Activated CD4-positive, alpha-beta T cell treated with anti-CD3 and anti-CD28 coated beads for 48 hours (primary cell): ENCODE measurements at regions not wholly inside any gene's neighbourhood (a gene's known extent, or its start where the extent isn't known, plus 50 kb on each side); places are given as distances from the start of the nearest gene placed in this dataset.

ENCODE experiments used
- DNase-seq: peaks from one replicate; pipeline ENCODE4 v3.0.0-alpha.2; 2020

- no peak for DNase-seq
These were observed 130.8 kb downstream of the LYPLAL1 start for GRCh38 chr1:219304227-219305226.

DNA sequence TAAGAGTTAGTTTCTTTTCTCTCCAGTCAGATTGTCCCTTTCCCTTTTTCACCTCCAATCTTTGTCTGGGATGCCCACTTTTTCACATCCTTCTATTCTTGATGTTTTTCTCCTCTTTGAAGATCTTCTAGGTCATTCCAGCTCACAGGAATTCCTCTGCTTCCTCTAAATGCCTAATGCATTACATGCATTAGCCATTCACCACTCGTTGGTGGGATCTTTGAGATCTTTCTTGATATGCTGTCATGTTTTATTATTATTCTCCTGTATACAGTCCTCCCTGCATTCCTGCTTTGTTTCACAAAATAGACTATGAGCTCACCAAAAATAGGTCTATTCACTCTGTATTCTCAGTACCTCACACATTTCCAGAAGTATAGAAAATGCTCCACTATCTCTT is 129.0 kb downstream of the LYPLAL1 start:
- no peak for DNase-seq

DNA sequence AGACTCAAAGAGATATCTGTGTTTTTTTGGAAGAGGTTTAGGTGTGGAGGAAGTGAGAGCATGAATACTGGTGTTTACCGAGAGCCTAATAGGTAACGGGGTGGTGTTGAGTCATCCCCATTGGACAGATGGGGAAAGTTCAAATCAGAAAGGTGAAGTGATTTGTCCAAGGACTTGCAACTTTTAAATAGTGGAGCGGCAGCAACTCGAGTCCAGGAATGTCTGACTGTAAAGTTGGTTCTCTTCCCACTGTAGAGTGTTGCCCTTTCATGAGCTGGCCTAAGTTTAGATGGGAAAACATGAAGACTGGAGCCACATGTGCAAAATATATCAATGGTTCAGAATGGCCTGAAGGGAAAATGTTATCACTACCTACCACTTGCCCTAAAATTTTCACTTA is 125.7 kb downstream of the LYPLAL1 start:
- DNase-seq: no peak

DNA sequence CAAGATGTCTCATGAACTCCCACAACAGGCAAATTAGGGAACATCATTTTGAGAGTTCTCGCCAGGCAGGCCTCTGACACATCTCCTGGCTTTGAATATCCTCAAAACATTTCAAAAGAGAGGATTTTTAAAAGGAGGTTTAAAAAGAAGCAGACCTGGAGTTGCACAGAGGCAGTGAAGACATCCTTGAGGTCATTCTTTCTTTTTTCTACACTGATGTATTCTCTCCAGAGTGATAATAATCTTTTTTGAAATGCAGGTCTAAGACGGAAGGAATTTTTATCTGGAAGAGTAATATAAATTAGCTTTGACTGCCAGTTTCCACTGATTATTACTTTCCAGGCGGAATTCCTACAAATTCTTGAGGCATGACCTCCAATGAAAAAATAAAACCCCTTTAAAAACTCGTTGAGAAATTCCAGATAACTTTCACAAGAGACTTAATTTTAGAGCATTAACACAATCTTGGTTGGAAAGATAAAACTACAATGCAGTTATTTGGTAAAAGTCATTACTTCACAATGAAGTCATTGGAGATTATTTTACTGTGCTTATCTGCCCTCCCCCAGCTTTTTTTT is 125.0 kb downstream of the LYPLAL1 start:
- no peak for DNase-seq

GRCh38 chr1:219296430-219297355 is 123.0 kb downstream of the LYPLAL1 start:
- DNase-seq: no peak

DNA sequence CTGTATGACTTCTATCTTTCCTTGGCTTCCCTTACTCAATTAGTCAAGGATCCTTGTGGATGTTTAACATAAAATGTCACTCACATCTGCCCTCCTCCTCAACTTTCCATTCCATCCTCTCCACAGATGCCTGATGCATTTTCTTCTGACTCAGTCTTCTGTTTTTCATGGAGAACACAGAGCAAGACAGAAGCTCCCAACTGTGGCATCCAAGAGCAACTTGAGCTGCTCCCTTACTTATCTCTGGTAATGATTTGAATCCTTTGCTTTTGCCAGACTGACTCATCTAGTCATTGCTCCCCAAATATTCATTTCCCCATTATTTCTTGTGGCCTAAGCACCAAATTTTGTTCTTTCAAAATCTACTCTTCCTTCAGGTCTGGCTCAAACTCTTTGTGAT is 120.6 kb downstream of the LYPLAL1 start:
- DNase-seq: no peak

- DNase-seq: no peak
These were observed 119.7 kb downstream of the LYPLAL1 start for GRCh38 chr1:219293410-219293809.

DNA sequence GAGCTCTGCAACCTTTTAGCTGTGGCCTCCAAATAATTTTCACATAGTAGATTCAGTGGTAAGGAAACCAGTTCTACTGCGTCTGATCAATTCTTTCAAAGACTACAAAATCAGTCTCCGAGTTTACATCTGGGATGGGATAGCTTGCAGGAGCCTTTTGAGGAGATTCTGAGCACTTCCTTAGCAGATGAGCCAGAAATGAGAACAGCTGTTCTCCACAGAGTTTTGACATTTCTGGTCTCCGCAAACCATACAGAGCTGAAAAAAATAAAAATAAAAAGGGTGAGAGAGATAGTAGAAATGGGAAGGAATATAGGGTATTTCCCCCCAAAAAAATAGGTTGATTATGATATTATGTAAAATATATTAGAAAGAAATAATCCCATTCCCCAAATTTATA is 119.3 kb downstream of the LYPLAL1 start:
- DNase-seq: no peak

GRCh38 chr1:219292341-219292740 is 118.7 kb downstream of the LYPLAL1 start:
- no peak for DNase-seq

- DNase-seq: no peak
These were observed 115.5 kb downstream of the LYPLAL1 start for GRCh38 chr1:219289171-219289570.

- DNase-seq: no peak
These were observed 109.9 kb downstream of the LYPLAL1 start for GRCh38 chr1:219283541-219283940.

DNA sequence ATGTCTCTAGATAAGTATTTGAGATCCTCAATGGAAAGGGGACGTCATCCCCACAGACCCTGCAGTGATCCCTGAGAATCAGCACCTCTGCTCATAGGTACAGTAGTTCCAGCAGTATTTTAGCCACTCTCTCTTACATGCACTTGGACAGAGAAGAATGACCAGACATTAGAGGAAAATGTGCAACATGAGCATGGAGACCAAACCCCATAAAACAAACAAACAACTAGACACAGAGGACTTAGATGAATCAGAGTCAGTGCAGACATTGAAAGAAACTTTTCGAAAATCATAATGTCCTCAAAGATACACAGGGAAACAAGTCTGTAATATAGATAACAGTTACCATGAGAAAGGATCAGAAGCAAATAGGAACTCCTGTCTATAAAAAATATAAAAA is 108.2 kb downstream of the LYPLAL1 start:
- no peak for DNase-seq

- no peak for DNase-seq
These were observed 105.5 kb downstream of the LYPLAL1 start for GRCh38 chr1:219279017-219279770.

DNA sequence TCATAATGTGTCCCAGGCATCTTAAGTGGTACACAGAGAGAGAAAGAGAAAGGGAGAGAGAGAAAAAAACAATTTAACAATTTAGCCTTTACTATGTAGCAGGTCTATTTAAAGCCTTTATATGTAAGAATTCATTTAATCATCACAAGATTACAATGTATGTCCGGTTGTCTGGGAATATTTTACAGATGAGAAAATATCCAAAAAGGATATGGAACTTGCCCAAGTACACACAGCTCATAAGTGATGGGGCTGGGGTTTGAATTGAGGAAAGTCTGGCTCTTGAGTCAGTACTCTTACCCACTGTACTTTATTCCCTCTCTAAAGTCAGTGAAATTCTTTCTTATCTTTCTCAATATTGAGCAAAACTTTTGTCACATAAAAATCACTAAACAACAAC is 104.6 kb downstream of the LYPLAL1 start:
- DNase-seq: no peak

- DNase-seq: no peak
These were observed 103.8 kb downstream of the LYPLAL1 start for GRCh38 chr1:219277304-219278105.

GRCh38 chr1:219276049-219276738 is 102.5 kb downstream of the LYPLAL1 start:
- no peak for DNase-seq

GRCh38 chr1:219273088-219273686 is 99.5 kb downstream of the LYPLAL1 start:
- DNase-seq: no peak

- DNase-seq: no peak
These were observed 98.3 kb downstream of the LYPLAL1 start for GRCh38 chr1:219271818-219272535.

DNA sequence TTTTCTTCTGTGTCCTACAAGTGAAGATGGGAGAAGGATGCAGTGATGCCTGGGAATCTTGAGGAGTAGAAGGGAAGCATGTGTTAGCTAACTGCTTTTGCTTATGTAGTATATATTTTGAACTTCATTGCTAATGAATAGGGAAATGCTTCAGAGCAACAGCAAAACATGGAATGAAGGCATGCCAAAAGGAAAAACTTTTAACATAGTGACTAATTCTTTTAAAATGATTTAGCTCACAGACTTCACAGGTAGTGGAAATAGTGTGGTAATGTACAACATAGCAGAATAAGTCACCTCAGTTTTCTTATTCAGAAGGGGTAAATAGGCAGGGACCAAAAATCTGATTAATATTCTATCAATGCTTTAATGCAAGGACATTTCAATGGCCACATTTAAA is 95.5 kb downstream of the LYPLAL1 start:
- no peak for DNase-seq

DNA sequence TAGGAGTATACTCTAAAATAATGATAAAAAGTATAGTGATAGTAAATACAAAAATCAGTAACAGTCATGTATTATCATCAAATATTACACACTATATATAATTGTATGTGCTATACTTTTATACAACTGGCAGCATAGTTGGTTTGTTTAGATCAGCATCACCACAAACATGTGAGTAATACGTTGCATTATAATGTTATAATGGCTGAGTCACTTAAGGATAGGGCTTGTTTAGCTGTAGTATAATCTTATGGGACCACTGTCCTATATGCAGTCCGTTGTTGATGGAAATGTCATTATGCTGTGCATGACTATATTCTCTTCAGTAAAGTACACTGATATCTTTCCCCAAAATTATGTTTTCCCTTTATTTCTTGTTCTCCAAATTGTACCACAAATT is 92.8 kb downstream of the LYPLAL1 start:
- DNase-seq: no peak
